ENCODE measurements at regions not wholly inside any gene's neighbourhood (a gene's known extent, or its start where the extent isn't known, plus 50 kb on each side); places are given as distances from the start of the nearest gene placed in this dataset.

- no peaks in the 10 kb centered on the region for H3K9me3 ChIP-seq (replicated peaks; ENCODE audit: control insufficient read depth, insufficient read depth, low read depth, low read length)
- no peak overlapping the region for H3K9ac ChIP-seq (ENCODE audit: insufficient read depth in 1 of 2, low read depth in 2 of 2, low read length in 2 of 2)
- in situ Hi-C loops (cut with MboI), result no loop called here
- POLR2A ChIA-PET, result no interaction called here
- H3K27ac ChIP-seq (ENCODE audit: extremely low read depth, low read depth, low read length), result no peak overlapping the region
- H4K20me1 ChIP-seq (replicated peaks; ENCODE audit: control insufficient read depth, insufficient read depth, low read length), result no peaks in the 10 kb centered on the region
- DNase-seq (ENCODE audit: extremely low read depth in 1 of 4, low spot score in 3 of 4) (no peak), FAIRE-seq (no peak), ATAC-seq (no peak)
- intact Hi-C loops (cut with micrococcal nuclease), result no loop called here
- H3K4me2 ChIP-seq (ENCODE audit: insufficient read depth, low read length), result no peak overlapping the region
- no TSS peak for BruUV-seq (replicated peaks)
- WGBS (ENCODE audit: insufficient coverage, low coverage, missing lambda C conversion rate), result 0% methylated on average over 1 of the region's 1 CpG
- H3K4me1 ChIP-seq (replicated peaks in 1 of 2; ENCODE audit: control insufficient read depth in 2 of 2, insufficient read depth in 2 of 2, low read length in 2 of 2), result no peaks in the 10 kb centered on the region
- H3K79me2 ChIP-seq (ENCODE audit: control insufficient read depth, insufficient read depth, low read length), result no peaks in the 10 kb centered on the region
- no peaks in the 10 kb centered on the region for H3K9me1 ChIP-seq (ENCODE audit: control insufficient read depth, insufficient read depth, low read length)
- H3K4me3 ChIP-seq, result no peak overlapping the region
- H2AFZ ChIP-seq (ENCODE audit: low read depth, low read length), result no peak overlapping the region
- H3K36me3 ChIP-seq (ENCODE audit: control insufficient read depth, insufficient read depth, low read length), result no peaks in the 10 kb centered on the region
- CTCF ChIA-PET (ENCODE audit: low intra/inter-chr PET ratio), result no interaction called here
- no peaks in the 10 kb centered on the region for H3K27me3 ChIP-seq (ENCODE audit: control insufficient read depth in 2 of 2, insufficient read depth in 2 of 2, low read length in 2 of 2)
- TF ChIP-seq ZNF740 (CRISPR knock-in tag; IDR thresholded peaks at IDR 0.05) (no peak), ZNF740 (tag; IDR thresholded peaks at IDR 0.05) (no peak), ESRRA (IDR thresholded peaks at IDR 0.05; ENCODE audit: borderline replicate concordance, low read depth) (no peak), MAX (CRISPR knock-in tag; IDR thresholded peaks at IDR 0.05) (no peak), SP2 (IDR thresholded peaks at IDR 0.05; ENCODE audit: extremely low read depth, low read depth, low read length, poor library complexity, severe bottlenecking) (no peak), ZKSCAN8 (CRISPR knock-in tag; IDR thresholded peaks at IDR 0.05) (no peak), PTTG1 (tag; IDR thresholded peaks at IDR 0.05; ENCODE audit: low read depth) (no peak), ZNF253 (CRISPR knock-in tag; conservative IDR thresholded peaks at IDR 0.05) (no peak), ZFP36 (IDR thresholded peaks at IDR 0.05; ENCODE audit: low read depth, low read length, partially characterized antibody) (no peak), SMARCA4 (IDR thresholded peaks at IDR 0.05) (no peak), IRF1 (CRISPR knock-in tag; IDR thresholded peaks at IDR 0.05; ENCODE audit: borderline replicate concordance) (no peak), SAP30 (IDR thresholded peaks at IDR 0.05; ENCODE audit: borderline replicate concordance, insufficient read depth, low read depth, low read length, poor library complexity, severe bottlenecking) (no peak), CSDE1 (IDR thresholded peaks at IDR 0.05) (no peak), ATF4 (CRISPR knock-in tag; IDR thresholded peaks at IDR 0.05) (no peak), STAT6 (CRISPR knock-in tag; IDR thresholded peaks at IDR 0.05) (no peak), RBM25 (IDR thresholded peaks at IDR 0.05; ENCODE audit: low read depth, low read length, severe bottlenecking) (no peak), MTA2 (IDR thresholded peaks at IDR 0.05; ENCODE audit: low read depth) (no peak), MEIS2 (IDR thresholded peaks at IDR 0.05; ENCODE audit: partially characterized antibody) (no peak), SNAPC5 (CRISPR knock-in tag; IDR thresholded peaks at IDR 0.05) (no peak)
Measured at GRCh38 chr2:199144036-199144435, 313.7 kb downstream of the SATB2 start.
